HepG2 (cell line): ENCODE measurements at regions not wholly inside any gene's neighbourhood (a gene's known extent, or its start where the extent isn't known, plus 50 kb on each side); places are given as distances from the start of the nearest gene placed in this dataset.

ENCODE experiments used
- DR1 ChIP-seq: sonication (generic); formaldehyde crosslinking; IDR thresholded peaks from 2 replicates; pipeline ENCODE4 v1.8.0; 2021; ENCODE audit warnings: mild to moderate bottlenecking, missing genetic modification reagents, inconsistent platforms
- FOSL2 ChIP-seq: sonication (generic); formaldehyde crosslinking; IDR thresholded peaks from 2 replicates; pipeline ENCODE4 v1.4.0; 2020; ENCODE audit warnings: missing genetic modification reagents
- GTF2F1 ChIP-seq: fragments of 150-350 bp; IDR thresholded peaks from 2 replicates; pipeline ENCODE4 v1.6.1; 2014; ENCODE audit warnings: low read length
- SRSF9 ChIP-seq: fragments of 200-400 bp; formaldehyde crosslinking; IDR thresholded peaks from 2 replicates; pipeline ENCODE4 v1.6.1; 2018; ENCODE audit warnings: borderline replicate concordance, mild to moderate bottlenecking, low read depth, low read length; ENCODE audit not compliant: insufficient read depth, poor library complexity, severe bottlenecking
- ZNF354B ChIP-seq: sonication (generic); formaldehyde crosslinking; IDR thresholded peaks from 2 replicates; pipeline ENCODE4 v1.8.0; 2022; ENCODE audit warnings: mild to moderate bottlenecking, missing genetic modification reagents
- ZNF446 ChIP-seq: sonication (generic); formaldehyde crosslinking; IDR thresholded peaks from 2 replicates; pipeline ENCODE4 v1.5.0; 2020; ENCODE audit warnings: mild to moderate bottlenecking, missing genetic modification reagents
- ZNF558 ChIP-seq: sonication (generic); formaldehyde crosslinking; IDR thresholded peaks from 2 replicates; pipeline ENCODE4 v1.9.0; 2022; ENCODE audit warnings: mild to moderate bottlenecking, missing genetic modification reagents, borderline replicate concordance
- TF ChIP-seq, protein P1 (sequence below): IDR thresholded peaks from 2 replicates; pipeline ENCODE4 v1.6.1; 2016
- TF ChIP-seq, protein P2 (sequence below): fragments of 450-650 bp; IDR thresholded peaks from 2 replicates; pipeline ENCODE4 v1.6.1; 2017; ENCODE audit warnings: mild to moderate bottlenecking
- TF ChIP-seq, protein P3 (sequence below): sonication (generic); formaldehyde crosslinking; IDR thresholded peaks from 2 replicates; pipeline ENCODE4 v1.8.0; 2022; ENCODE audit warnings: missing genetic modification reagents, mild to moderate bottlenecking, moderate library complexity, borderline replicate concordance
- TF ChIP-seq, protein P4 (sequence below): sonication (generic); formaldehyde crosslinking; IDR thresholded peaks from 2 replicates; pipeline ENCODE4 v1.4.0; 2020; ENCODE audit warnings: missing genetic modification reagents
- TF ChIP-seq, protein P5 (sequence below): sonication (generic); formaldehyde crosslinking; IDR thresholded peaks from 2 replicates; pipeline ENCODE4 v1.4.0; 2020; ENCODE audit warnings: mild to moderate bottlenecking, missing genetic modification reagents, borderline replicate concordance
- TF ChIP-seq, protein P6 (sequence below): sonication (generic); formaldehyde crosslinking; IDR thresholded peaks from 2 replicates; pipeline ENCODE4 v1.8.1; 2023; ENCODE audit warnings: mild to moderate bottlenecking, moderate library complexity, missing genetic modification reagents
- TF ChIP-seq, protein P7 (sequence below): sonication (generic); formaldehyde crosslinking; conservative IDR thresholded peaks from 2 replicates; pipeline ENCODE4 v1.8.0; 2022; ENCODE audit warnings: missing genetic modification reagents

DNA sequence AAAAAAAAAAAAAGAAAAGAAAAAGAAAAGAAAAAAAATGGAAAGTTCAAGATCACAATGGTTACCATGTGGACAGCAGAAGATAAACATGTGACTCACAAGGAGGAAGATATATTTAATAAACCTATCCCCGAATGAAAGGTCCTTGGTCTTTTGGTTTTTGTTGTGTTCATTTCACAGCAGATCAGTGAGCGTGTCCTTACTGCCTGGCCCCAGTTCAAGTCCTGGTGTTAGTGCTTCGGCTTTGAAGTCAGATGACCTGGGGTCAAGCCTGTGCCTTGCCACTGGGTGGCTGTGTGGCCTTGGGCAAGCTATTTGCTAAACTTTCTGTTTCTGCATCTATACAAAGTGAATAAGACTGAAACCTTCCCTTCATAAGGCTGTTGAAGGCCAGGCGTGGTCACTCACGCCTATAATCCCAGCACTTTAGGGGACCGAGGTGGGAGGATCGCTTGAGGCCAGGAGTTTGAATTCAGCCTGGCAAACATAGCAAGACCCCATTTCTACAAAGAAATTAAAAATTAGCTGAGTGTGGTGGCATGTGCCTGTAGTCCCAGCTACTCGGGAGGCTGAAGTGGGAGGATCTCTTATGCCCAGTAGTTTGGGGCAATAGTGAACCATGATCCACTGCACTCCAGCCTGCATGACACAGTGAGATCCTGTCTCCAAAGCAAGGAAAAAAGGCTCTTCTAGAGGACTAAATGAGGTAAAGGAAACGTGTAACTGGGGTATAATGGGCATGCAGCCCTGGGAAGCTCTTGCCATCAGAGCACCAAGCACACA lies 94.5 kb upstream of the SPATA31D4 start (continued):
- TF ChIP-seq, protein P1, sequence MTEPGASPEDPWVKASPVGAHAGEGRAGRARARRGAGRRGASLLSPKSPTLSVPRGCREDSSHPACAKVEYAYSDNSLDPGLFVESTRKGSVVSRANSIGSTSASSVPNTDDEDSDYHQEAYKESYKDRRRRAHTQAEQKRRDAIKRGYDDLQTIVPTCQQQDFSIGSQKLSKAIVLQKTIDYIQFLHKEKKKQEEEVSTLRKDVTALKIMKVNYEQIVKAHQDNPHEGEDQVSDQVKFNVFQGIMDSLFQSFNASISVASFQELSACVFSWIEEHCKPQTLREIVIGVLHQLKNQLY (CRISPR knock-in tag) = 0 out of 2 replicates have a peak, but pooled peaks have one; percentile 40
- TF ChIP-seq, protein P2, sequence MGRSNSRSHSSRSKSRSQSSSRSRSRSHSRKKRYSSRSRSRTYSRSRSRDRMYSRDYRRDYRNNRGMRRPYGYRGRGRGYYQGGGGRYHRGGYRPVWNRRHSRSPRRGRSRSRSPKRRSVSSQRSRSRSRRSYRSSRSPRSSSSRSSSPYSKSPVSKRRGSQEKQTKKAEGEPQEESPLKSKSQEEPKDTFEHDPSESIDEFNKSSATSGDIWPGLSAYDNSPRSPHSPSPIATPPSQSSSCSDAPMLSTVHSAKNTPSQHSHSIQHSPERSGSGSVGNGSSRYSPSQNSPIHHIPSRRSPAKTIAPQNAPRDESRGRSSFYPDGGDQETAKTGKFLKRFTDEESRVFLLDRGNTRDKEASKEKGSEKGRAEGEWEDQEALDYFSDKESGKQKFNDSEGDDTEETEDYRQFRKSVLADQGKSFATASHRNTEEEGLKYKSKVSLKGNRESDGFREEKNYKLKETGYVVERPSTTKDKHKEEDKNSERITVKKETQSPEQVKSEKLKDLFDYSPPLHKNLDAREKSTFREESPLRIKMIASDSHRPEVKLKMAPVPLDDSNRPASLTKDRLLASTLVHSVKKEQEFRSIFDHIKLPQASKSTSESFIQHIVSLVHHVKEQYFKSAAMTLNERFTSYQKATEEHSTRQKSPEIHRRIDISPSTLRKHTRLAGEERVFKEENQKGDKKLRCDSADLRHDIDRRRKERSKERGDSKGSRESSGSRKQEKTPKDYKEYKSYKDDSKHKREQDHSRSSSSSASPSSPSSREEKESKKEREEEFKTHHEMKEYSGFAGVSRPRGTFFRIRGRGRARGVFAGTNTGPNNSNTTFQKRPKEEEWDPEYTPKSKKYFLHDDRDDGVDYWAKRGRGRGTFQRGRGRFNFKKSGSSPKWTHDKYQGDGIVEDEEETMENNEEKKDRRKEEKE = no peak
- TF ChIP-seq ZNF354B = no peak
- TF ChIP-seq, protein P3, sequence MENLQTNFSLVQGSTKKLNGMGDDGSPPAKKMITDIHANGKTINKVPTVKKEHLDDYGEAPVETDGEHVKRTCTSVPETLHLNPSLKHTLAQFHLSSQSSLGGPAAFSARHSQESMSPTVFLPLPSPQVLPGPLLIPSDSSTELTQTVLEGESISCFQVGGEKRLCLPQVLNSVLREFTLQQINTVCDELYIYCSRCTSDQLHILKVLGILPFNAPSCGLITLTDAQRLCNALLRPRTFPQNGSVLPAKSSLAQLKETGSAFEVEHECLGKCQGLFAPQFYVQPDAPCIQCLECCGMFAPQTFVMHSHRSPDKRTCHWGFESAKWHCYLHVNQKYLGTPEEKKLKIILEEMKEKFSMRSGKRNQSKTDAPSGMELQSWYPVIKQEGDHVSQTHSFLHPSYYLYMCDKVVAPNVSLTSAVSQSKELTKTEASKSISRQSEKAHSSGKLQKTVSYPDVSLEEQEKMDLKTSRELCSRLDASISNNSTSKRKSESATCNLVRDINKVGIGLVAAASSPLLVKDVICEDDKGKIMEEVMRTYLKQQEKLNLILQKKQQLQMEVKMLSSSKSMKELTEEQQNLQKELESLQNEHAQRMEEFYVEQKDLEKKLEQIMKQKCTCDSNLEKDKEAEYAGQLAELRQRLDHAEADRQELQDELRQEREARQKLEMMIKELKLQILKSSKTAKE (CRISPR knock-in tag) = no peak
- TF ChIP-seq DR1 (CRISPR knock-in tag) = no peak
- no peak for TF ChIP-seq ZNF558 (CRISPR knock-in tag)
- TF ChIP-seq, protein P4, sequence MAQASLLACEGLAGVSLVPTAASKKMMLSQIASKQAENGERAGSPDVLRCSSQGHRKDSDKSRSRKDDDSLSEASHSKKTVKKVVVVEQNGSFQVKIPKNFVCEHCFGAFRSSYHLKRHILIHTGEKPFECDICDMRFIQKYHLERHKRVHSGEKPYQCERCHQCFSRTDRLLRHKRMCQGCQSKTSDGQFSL (CRISPR knock-in tag) = no peak
- TF ChIP-seq SRSF9 = no peak
- TF ChIP-seq, protein P5, sequence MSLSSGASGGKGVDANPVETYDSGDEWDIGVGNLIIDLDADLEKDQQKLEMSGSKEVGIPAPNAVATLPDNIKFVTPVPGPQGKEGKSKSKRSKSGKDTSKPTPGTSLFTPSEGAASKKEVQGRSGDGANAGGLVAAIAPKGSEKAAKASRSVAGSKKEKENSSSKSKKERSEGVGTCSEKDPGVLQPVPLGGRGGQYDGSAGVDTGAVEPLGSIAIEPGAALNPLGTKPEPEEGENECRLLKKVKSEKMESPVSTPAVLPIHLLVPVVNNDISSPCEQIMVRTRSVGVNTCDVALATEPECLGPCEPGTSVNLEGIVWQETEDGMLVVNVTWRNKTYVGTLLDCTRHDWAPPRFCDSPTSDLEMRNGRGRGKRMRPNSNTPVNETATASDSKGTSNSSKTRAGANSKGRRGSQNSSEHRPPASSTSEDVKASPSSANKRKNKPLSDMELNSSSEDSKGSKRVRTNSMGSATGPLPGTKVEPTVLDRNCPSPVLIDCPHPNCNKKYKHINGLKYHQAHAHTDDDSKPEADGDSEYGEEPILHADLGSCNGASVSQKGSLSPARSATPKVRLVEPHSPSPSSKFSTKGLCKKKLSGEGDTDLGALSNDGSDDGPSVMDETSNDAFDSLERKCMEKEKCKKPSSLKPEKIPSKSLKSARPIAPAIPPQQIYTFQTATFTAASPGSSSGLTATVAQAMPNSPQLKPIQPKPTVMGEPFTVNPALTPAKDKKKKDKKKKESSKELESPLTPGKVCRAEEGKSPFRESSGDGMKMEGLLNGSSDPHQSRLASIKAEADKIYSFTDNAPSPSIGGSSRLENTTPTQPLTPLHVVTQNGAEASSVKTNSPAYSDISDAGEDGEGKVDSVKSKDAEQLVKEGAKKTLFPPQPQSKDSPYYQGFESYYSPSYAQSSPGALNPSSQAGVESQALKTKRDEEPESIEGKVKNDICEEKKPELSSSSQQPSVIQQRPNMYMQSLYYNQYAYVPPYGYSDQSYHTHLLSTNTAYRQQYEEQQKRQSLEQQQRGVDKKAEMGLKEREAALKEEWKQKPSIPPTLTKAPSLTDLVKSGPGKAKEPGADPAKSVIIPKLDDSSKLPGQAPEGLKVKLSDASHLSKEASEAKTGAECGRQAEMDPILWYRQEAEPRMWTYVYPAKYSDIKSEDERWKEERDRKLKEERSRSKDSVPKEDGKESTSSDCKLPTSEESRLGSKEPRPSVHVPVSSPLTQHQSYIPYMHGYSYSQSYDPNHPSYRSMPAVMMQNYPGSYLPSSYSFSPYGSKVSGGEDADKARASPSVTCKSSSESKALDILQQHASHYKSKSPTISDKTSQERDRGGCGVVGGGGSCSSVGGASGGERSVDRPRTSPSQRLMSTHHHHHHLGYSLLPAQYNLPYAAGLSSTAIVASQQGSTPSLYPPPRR (CRISPR knock-in tag) = peak; percentile 67; the same call in 1 of the 2 replicates
- TF ChIP-seq FOSL2 (CRISPR knock-in tag) = peak; percentile 83
- no peak for TF ChIP-seq ZNF446 (CRISPR knock-in tag)
- TF ChIP-seq, protein P6, sequence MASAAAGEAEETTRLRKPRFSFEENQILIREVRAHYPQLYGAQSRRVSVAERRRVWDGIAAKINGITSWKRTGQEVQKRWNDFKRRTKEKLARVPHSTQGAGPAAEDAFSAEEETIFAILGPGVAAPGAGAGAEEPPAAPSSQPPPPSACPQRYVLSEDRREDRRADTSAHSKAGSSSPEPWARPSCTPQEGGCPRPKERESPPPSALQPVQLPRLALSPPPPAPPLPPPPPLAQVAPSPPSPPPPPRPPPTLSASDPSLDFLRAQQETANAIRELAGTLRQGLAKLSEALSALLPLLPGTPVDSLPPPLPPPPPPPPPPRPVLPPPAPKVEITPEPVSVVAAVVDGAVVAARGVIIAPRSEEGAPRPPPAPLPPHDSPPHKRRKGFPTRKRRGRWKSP (CRISPR knock-in tag) = no peak
- TF ChIP-seq GTF2F1 = no peak
- TF ChIP-seq, protein P7, sequence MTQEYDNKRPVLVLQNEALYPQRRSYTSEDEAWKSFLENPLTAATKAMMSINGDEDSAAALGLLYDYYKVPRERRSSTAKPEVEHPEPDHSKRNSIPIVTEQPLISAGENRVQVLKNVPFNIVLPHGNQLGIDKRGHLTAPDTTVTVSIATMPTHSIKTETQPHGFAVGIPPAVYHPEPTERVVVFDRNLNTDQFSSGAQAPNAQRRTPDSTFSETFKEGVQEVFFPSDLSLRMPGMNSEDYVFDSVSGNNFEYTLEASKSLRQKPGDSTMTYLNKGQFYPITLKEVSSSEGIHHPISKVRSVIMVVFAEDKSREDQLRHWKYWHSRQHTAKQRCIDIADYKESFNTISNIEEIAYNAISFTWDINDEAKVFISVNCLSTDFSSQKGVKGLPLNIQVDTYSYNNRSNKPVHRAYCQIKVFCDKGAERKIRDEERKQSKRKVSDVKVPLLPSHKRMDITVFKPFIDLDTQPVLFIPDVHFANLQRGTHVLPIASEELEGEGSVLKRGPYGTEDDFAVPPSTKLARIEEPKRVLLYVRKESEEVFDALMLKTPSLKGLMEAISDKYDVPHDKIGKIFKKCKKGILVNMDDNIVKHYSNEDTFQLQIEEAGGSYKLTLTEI = no peak
